ENCODE measurements at regions not wholly inside any gene's neighbourhood (a gene's known extent, or its start where the extent isn't known, plus 50 kb on each side); places are given as distances from the start of the nearest gene placed in this dataset.

DNA sequence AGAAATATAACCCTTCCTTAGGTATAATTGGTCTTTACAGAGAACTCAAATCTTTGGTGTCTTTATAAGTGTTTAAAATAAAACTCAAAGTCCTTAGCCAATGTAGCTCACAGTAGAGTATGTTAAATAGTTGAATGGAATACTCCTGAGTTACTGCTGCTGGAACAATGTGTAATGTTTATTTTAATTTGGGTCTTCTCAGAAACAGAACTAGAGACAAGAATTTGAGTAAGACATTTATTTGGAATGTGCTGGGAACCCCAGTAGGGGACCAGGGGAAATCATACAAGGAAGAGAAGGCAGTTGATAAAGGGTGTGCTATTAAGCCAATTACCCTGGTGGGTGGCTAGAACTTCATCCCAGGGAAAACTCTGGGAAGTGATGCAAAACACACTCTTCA is 240.4 kb upstream of the LDB2 start:
- H3F3A ChIP-seq (ENCODE audit: control insufficient read depth, insufficient read depth) = no peaks in the 10 kb centered on the region
- H3K4me1 ChIP-seq (ENCODE audit: control insufficient read depth, low read length) = no peaks in the 10 kb centered on the region
- H3K9me3 ChIP-seq (ENCODE audit: control insufficient read depth, insufficient read depth, low read length) = peaks cover 8% of the 10 kb centered on the region; the same call in 1 of the 2 replicates
- H3K9me2 ChIP-seq (replicated peaks; ENCODE audit: control insufficient read depth, low read length) = no peaks in the 10 kb centered on the region
- H3K27ac ChIP-seq (ENCODE audit: low read depth, low read length) = no peak overlapping the region
- no peaks in the 10 kb centered on the region for H3K36me3 ChIP-seq (ENCODE audit: control insufficient read depth, low read length)
- H3K4me3 ChIP-seq (ENCODE audit: low read length) = no peak overlapping the region
- H4K20me1 ChIP-seq (ENCODE audit: control insufficient read depth, insufficient read depth, low read depth, low read length) = no peaks in the 10 kb centered on the region
- H3K79me2 ChIP-seq (ENCODE audit: control insufficient read depth, low read length) = no peaks in the 10 kb centered on the region
- TF ChIP-seq, protein P1, sequence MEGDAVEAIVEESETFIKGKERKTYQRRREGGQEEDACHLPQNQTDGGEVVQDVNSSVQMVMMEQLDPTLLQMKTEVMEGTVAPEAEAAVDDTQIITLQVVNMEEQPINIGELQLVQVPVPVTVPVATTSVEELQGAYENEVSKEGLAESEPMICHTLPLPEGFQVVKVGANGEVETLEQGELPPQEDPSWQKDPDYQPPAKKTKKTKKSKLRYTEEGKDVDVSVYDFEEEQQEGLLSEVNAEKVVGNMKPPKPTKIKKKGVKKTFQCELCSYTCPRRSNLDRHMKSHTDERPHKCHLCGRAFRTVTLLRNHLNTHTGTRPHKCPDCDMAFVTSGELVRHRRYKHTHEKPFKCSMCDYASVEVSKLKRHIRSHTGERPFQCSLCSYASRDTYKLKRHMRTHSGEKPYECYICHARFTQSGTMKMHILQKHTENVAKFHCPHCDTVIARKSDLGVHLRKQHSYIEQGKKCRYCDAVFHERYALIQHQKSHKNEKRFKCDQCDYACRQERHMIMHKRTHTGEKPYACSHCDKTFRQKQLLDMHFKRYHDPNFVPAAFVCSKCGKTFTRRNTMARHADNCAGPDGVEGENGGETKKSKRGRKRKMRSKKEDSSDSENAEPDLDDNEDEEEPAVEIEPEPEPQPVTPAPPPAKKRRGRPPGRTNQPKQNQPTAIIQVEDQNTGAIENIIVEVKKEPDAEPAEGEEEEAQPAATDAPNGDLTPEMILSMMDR (IDR thresholded peaks at IDR 0.05; ENCODE audit: low read depth, low read length, poor library complexity, severe bottlenecking) = no peak
- TF ChIP-seq EZH2phosphoT487 (IDR thresholded peaks at IDR 0.05; ENCODE audit: borderline replicate concordance, low read length) = no peak
- H3K27me3 ChIP-seq (ENCODE audit: control insufficient read depth, low read length) = no peaks in the 10 kb centered on the region
- no peak overlapping the region for H3K4me2 ChIP-seq (ENCODE audit: low read length)

DNA sequence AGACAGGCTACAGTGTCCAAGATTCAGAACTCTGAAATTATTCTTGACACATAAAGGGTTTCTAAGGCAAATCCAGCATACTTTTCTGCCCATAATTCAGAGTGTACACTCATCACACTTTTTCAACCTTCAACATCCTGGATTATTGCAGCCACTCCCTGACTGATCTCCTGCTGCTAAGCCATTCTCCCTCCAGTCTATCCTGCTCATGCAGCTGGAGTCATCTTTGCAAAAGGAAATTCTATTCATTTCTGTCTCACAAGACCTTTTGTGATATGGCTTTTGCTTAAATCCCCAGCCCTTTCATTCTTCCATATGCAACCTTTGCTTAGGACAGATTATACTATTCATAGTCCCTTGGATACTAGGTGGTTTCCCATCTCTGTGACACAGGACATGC is 236.1 kb upstream of the LDB2 start:
- H3K36me3 ChIP-seq (ENCODE audit: control insufficient read depth, low read length) = no peaks in the 10 kb centered on the region
- no peaks in the 10 kb centered on the region for H4K20me1 ChIP-seq (ENCODE audit: control insufficient read depth, insufficient read depth, low read depth, low read length)
- H3K27ac ChIP-seq (ENCODE audit: low read depth, low read length) = no peak overlapping the region
- H3F3A ChIP-seq (ENCODE audit: control insufficient read depth, insufficient read depth) = no peaks in the 10 kb centered on the region
- no peaks in the 10 kb centered on the region for H3K4me1 ChIP-seq (ENCODE audit: control insufficient read depth, low read length)
- H3K4me3 ChIP-seq (ENCODE audit: low read length) = no peak overlapping the region
- TF ChIP-seq, protein P1 (IDR thresholded peaks at IDR 0.05; ENCODE audit: low read depth, low read length, poor library complexity, severe bottlenecking) = no peak
- no peak for TF ChIP-seq EZH2phosphoT487 (IDR thresholded peaks at IDR 0.05; ENCODE audit: borderline replicate concordance, low read length)
- no peaks in the 10 kb centered on the region for H3K27me3 ChIP-seq (ENCODE audit: control insufficient read depth, low read length)
- no peaks in the 10 kb centered on the region for H3K79me2 ChIP-seq (ENCODE audit: control insufficient read depth, low read length)
- H3K4me2 ChIP-seq (ENCODE audit: low read length) = no peak overlapping the region
- peaks cover 8% of the 10 kb centered on the region; the same call in 1 of the 2 replicates for H3K9me3 ChIP-seq (ENCODE audit: control insufficient read depth, insufficient read depth, low read length)
- no peaks in the 10 kb centered on the region for H3K9me2 ChIP-seq (replicated peaks; ENCODE audit: control insufficient read depth, low read length)

DNA sequence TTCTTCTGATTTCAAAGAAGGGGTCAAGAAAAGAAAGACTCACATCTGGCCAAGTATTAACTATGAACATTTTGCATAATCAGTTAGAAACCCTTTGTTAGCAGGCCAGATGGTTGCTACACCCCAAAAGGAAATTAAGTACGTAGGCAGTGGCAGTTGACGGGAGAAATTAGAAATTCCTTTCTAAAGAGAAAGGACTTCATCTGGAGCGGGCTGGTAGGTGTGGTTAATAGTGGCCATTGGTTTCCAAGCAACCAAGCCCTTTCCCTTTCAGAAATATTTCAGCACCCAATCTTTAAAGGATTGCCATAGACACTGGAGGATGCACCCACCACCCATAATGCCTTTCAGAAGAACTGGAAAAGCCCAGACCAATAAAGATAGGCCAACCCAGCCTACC is 235.7 kb upstream of the LDB2 start:
- no peaks in the 10 kb centered on the region for H3K36me3 ChIP-seq (ENCODE audit: control insufficient read depth, low read length)
- no peak overlapping the region for H3K4me3 ChIP-seq (ENCODE audit: low read length)
- H3K9me2 ChIP-seq (replicated peaks; ENCODE audit: control insufficient read depth, low read length) = no peaks in the 10 kb centered on the region
- H3F3A ChIP-seq (ENCODE audit: control insufficient read depth, insufficient read depth) = no peaks in the 10 kb centered on the region
- TF ChIP-seq, protein P1 (IDR thresholded peaks at IDR 0.05; ENCODE audit: low read depth, low read length, poor library complexity, severe bottlenecking) = no peak
- TF ChIP-seq EZH2phosphoT487 (IDR thresholded peaks at IDR 0.05; ENCODE audit: borderline replicate concordance, low read length) = no peak
- H3K9me3 ChIP-seq (ENCODE audit: control insufficient read depth, insufficient read depth, low read length) = peaks cover 6% of the 10 kb centered on the region; the same call in 1 of the 2 replicates
- H3K79me2 ChIP-seq (ENCODE audit: control insufficient read depth, low read length) = no peaks in the 10 kb centered on the region
- no peaks in the 10 kb centered on the region for H3K4me1 ChIP-seq (ENCODE audit: control insufficient read depth, low read length)
- H4K20me1 ChIP-seq (ENCODE audit: control insufficient read depth, insufficient read depth, low read depth, low read length) = no peaks in the 10 kb centered on the region
- H3K27me3 ChIP-seq (ENCODE audit: control insufficient read depth, low read length) = no peaks in the 10 kb centered on the region
- H3K4me2 ChIP-seq (ENCODE audit: low read length) = no peak overlapping the region
- H3K27ac ChIP-seq (ENCODE audit: low read depth, low read length) = no peak overlapping the region

Measured in DOHH2 (cell line).